ENCODE measurements at regions not wholly inside any gene's neighbourhood (a gene's known extent, or its start where the extent isn't known, plus 50 kb on each side); places are given as distances from the start of the nearest gene placed in this dataset.

- H3K4me1 ChIP-seq (ENCODE audit: control insufficient read depth in 1 of 2, insufficient read depth in 2 of 2, low read length in 2 of 2), result no peaks in the 10 kb centered on the region
Measured at GRCh38 chr13:69604698-69605097, 502.9 kb upstream of the ATXN8OS start.

GRCh38 chr13:69603144-69603853, 504.3 kb upstream of the ATXN8OS start:
- Histone ChIP-seq H3K27me3 (ENCODE audit: low read depth, low read length) (no peaks in the 10 kb centered on the region), H3K4me1 (ENCODE audit: control insufficient read depth in 1 of 2, insufficient read depth in 2 of 2, low read length in 2 of 2) (no peaks in the 10 kb centered on the region), H3K4me3 (ENCODE audit: low read depth in 1 of 2, low read length in 2 of 2) (no peak overlapping the region), H3K9me3 (ENCODE audit: control insufficient read depth in 1 of 2, low read length in 2 of 2) (no peaks in the 10 kb centered on the region), H3K36me3 (ENCODE audit: control insufficient read depth in 1 of 2, insufficient read depth in 2 of 2, low read length in 2 of 2) (no peaks in the 10 kb centered on the region), H3K27ac (ENCODE audit: low read length) (no peak overlapping the region)

More at GRCh38 chr13:69604698-69605097, 502.9 kb upstream of the ATXN8OS start:
- Histone ChIP-seq H3K4me3 (ENCODE audit: low read depth in 1 of 2, low read length in 2 of 2) (no peak overlapping the region), H3K27me3 (ENCODE audit: low read depth, low read length) (no peaks in the 10 kb centered on the region), H3K27ac (ENCODE audit: low read length) (no peak overlapping the region), H3K36me3 (ENCODE audit: control insufficient read depth in 1 of 2, insufficient read depth in 2 of 2, low read length in 2 of 2) (no peaks in the 10 kb centered on the region), H3K9me3 (ENCODE audit: control insufficient read depth in 1 of 2, low read length in 2 of 2) (no peaks in the 10 kb centered on the region)

GRCh38 chr13:69601661-69602060, 506.0 kb upstream of the ATXN8OS start:
- no peaks in the 10 kb centered on the region for H3K9me3 ChIP-seq (ENCODE audit: control insufficient read depth in 1 of 2, low read length in 2 of 2)
- H3K36me3 ChIP-seq (ENCODE audit: control insufficient read depth in 1 of 2, insufficient read depth in 2 of 2, low read length in 2 of 2), result no peaks in the 10 kb centered on the region
- H3K27me3 ChIP-seq (ENCODE audit: low read depth, low read length), result no peaks in the 10 kb centered on the region

GRCh38 chr13:69600811-69601210, 506.8 kb upstream of the ATXN8OS start:
- no peak overlapping the region for H3K27ac ChIP-seq (ENCODE audit: low read length)
- no peaks in the 10 kb centered on the region for H3K27me3 ChIP-seq (ENCODE audit: low read depth, low read length)
- no peaks in the 10 kb centered on the region for H3K9me3 ChIP-seq (ENCODE audit: control insufficient read depth in 1 of 2, low read length in 2 of 2)
- no peaks in the 10 kb centered on the region for H3K36me3 ChIP-seq (ENCODE audit: control insufficient read depth in 1 of 2, insufficient read depth in 2 of 2, low read length in 2 of 2)
- no peak overlapping the region for H3K4me3 ChIP-seq (ENCODE audit: low read depth in 1 of 2, low read length in 2 of 2)
- H3K4me1 ChIP-seq (ENCODE audit: control insufficient read depth in 1 of 2, insufficient read depth in 2 of 2, low read length in 2 of 2), result no peaks in the 10 kb centered on the region

More at GRCh38 chr13:69601661-69602060, 506.0 kb upstream of the ATXN8OS start:
- no peak overlapping the region for H3K4me3 ChIP-seq (ENCODE audit: low read depth in 1 of 2, low read length in 2 of 2)
- no peak overlapping the region for H3K27ac ChIP-seq (ENCODE audit: low read length)
- H3K4me1 ChIP-seq (ENCODE audit: control insufficient read depth in 1 of 2, insufficient read depth in 2 of 2, low read length in 2 of 2), result no peaks in the 10 kb centered on the region

- Histone ChIP-seq H3K4me1 (ENCODE audit: control insufficient read depth in 1 of 2, insufficient read depth in 2 of 2, low read length in 2 of 2) (no peaks in the 10 kb centered on the region), H3K27ac (ENCODE audit: low read length) (no peak overlapping the region), H3K4me3 (ENCODE audit: low read depth in 1 of 2, low read length in 2 of 2) (no peak overlapping the region), H3K9me3 (ENCODE audit: control insufficient read depth in 1 of 2, low read length in 2 of 2) (no peaks in the 10 kb centered on the region), H3K27me3 (ENCODE audit: low read depth, low read length) (no peaks in the 10 kb centered on the region), H3K36me3 (ENCODE audit: control insufficient read depth in 1 of 2, insufficient read depth in 2 of 2, low read length in 2 of 2) (no peaks in the 10 kb centered on the region)
Measured at GRCh38 chr13:69597088-69597487, 510.5 kb upstream of the ATXN8OS start.

- no peaks in the 10 kb centered on the region for H3K27me3 ChIP-seq (ENCODE audit: low read depth, low read length)
- H3K4me3 ChIP-seq (ENCODE audit: low read depth in 1 of 2, low read length in 2 of 2), result no peak overlapping the region
- no peaks in the 10 kb centered on the region for H3K4me1 ChIP-seq (ENCODE audit: control insufficient read depth in 1 of 2, insufficient read depth in 2 of 2, low read length in 2 of 2)
- no peaks in the 10 kb centered on the region for H3K9me3 ChIP-seq (ENCODE audit: control insufficient read depth in 1 of 2, low read length in 2 of 2)
- H3K27ac ChIP-seq (ENCODE audit: low read length), result no peak overlapping the region
- no peaks in the 10 kb centered on the region for H3K36me3 ChIP-seq (ENCODE audit: control insufficient read depth in 1 of 2, insufficient read depth in 2 of 2, low read length in 2 of 2)
Measured at GRCh38 chr13:69595181-69595580, 512.4 kb upstream of the ATXN8OS start.

GRCh38 chr13:69591437-69591836, 516.2 kb upstream of the ATXN8OS start:
- Histone ChIP-seq H3K4me3 (ENCODE audit: low read depth in 1 of 2, low read length in 2 of 2) (no peak overlapping the region), H3K27me3 (ENCODE audit: low read depth, low read length) (no peaks in the 10 kb centered on the region), H3K36me3 (ENCODE audit: control insufficient read depth in 1 of 2, insufficient read depth in 2 of 2, low read length in 2 of 2) (no peaks in the 10 kb centered on the region), H3K27ac (ENCODE audit: low read length) (no peak overlapping the region), H3K9me3 (ENCODE audit: control insufficient read depth in 1 of 2, low read length in 2 of 2) (no peaks in the 10 kb centered on the region), H3K4me1 (ENCODE audit: control insufficient read depth in 1 of 2, insufficient read depth in 2 of 2, low read length in 2 of 2) (no peaks in the 10 kb centered on the region)

- Histone ChIP-seq H3K36me3 (ENCODE audit: control insufficient read depth in 1 of 2, insufficient read depth in 2 of 2, low read length in 2 of 2) (no peaks in the 10 kb centered on the region), H3K27me3 (ENCODE audit: low read depth, low read length) (no peaks in the 10 kb centered on the region), H3K27ac (ENCODE audit: low read length) (no peak overlapping the region), H3K4me3 (ENCODE audit: low read depth in 1 of 2, low read length in 2 of 2) (no peak overlapping the region), H3K9me3 (ENCODE audit: control insufficient read depth in 1 of 2, low read length in 2 of 2) (no peaks in the 10 kb centered on the region), H3K4me1 (ENCODE audit: control insufficient read depth in 1 of 2, insufficient read depth in 2 of 2, low read length in 2 of 2) (no peaks in the 10 kb centered on the region)
Measured at GRCh38 chr13:69589531-69590235, 517.9 kb upstream of the ATXN8OS start.

- Histone ChIP-seq H3K4me3 (ENCODE audit: low read depth in 1 of 2, low read length in 2 of 2) (no peak overlapping the region), H3K36me3 (ENCODE audit: control insufficient read depth in 1 of 2, insufficient read depth in 2 of 2, low read length in 2 of 2) (no peaks in the 10 kb centered on the region), H3K27me3 (ENCODE audit: low read depth, low read length) (no peaks in the 10 kb centered on the region), H3K4me1 (ENCODE audit: control insufficient read depth in 1 of 2, insufficient read depth in 2 of 2, low read length in 2 of 2) (no peaks in the 10 kb centered on the region), H3K27ac (ENCODE audit: low read length) (no peak overlapping the region), H3K9me3 (ENCODE audit: control insufficient read depth in 1 of 2, low read length in 2 of 2) (no peaks in the 10 kb centered on the region)
Measured at GRCh38 chr13:69585656-69586055, 522.0 kb upstream of the ATXN8OS start.

- no peaks in the 10 kb centered on the region for H3K4me1 ChIP-seq (ENCODE audit: control insufficient read depth in 1 of 2, insufficient read depth in 2 of 2, low read length in 2 of 2)
- H3K27me3 ChIP-seq (ENCODE audit: low read depth, low read length), result no peaks in the 10 kb centered on the region
- H3K27ac ChIP-seq (ENCODE audit: low read length), result no peak overlapping the region
- no peaks in the 10 kb centered on the region for H3K9me3 ChIP-seq (ENCODE audit: control insufficient read depth in 1 of 2, low read length in 2 of 2)
- no peak overlapping the region for H3K4me3 ChIP-seq (ENCODE audit: low read depth in 1 of 2, low read length in 2 of 2)
- no peaks in the 10 kb centered on the region for H3K36me3 ChIP-seq (ENCODE audit: control insufficient read depth in 1 of 2, insufficient read depth in 2 of 2, low read length in 2 of 2)
Measured at GRCh38 chr13:69580255-69580654, 527.4 kb upstream of the ATXN8OS start.

- no peaks in the 10 kb centered on the region for H3K36me3 ChIP-seq (ENCODE audit: control insufficient read depth in 1 of 2, insufficient read depth in 2 of 2, low read length in 2 of 2)
- no peaks in the 10 kb centered on the region for H3K27me3 ChIP-seq (ENCODE audit: low read depth, low read length)
- no peak overlapping the region for H3K4me3 ChIP-seq (ENCODE audit: low read depth in 1 of 2, low read length in 2 of 2)
- no peak overlapping the region for H3K27ac ChIP-seq (ENCODE audit: low read length)
- no peaks in the 10 kb centered on the region for H3K4me1 ChIP-seq (ENCODE audit: control insufficient read depth in 1 of 2, insufficient read depth in 2 of 2, low read length in 2 of 2)
- no peaks in the 10 kb centered on the region for H3K9me3 ChIP-seq (ENCODE audit: control insufficient read depth in 1 of 2, low read length in 2 of 2)
Measured at GRCh38 chr13:69579351-69579750, 528.3 kb upstream of the ATXN8OS start.

Measured in muscle layer of duodenum (tissue), 2 donors.